IMR-90 (cell line): ENCODE measurements at regions not wholly inside any gene's neighbourhood (a gene's known extent, or its start where the extent isn't known, plus 50 kb on each side); places are given as distances from the start of the nearest gene placed in this dataset.
"Not testable (repeated sequence)": the region's sequence is repeated elsewhere in the genome, so short reads cannot be mapped to it uniquely, and the experiment has no call there.

Source experiments
- ATAC-seq: fragments of 200-7000 bp; cut with Tn5 transposase; 2 replicates; pipeline ENCODE4 v1.9.1; 2020; ENCODE audit warnings: low read depth, mild to moderate bottlenecking, moderate library complexity
- BruUV-seq: library from RNA; stranded (reverse); fragments of 400-500 nt; replicated peaks from 2 replicates; lab custom pipeline; 2021; lab: Mats Ljungman, UMichigan
- CTCF ChIA-PET: fragments of 300-600 bp; formaldehyde crosslinking; extraction: SDS; loops from one replicate; lab custom pipeline; 2021; ENCODE audit warnings: antibody characterized with exemption; lab: Yijun Ruan, JAX
- POLR2A ChIA-PET: fragments of 300-600 bp; sonication (Branson Sonifier 250); formaldehyde crosslinking; loops from one replicate; lab custom pipeline; 2022; ENCODE audit warnings: antibody characterized with exemption; ENCODE audit not compliant: unreplicated experiment; lab: Charles Lee
- DNase-seq: peaks from one replicate; pipeline ENCODE4 v3.0.0; 2013
- H2AFZ ChIP-seq: replicated peaks from 2 replicates; pipeline ENCODE3; 2013; ENCODE audit warnings: low read length, mild to moderate bottlenecking; ENCODE audit not compliant: poor library complexity
- H2AK5ac ChIP-seq: 2 replicates; pipeline ENCODE4 v1.6.1; 2013; ENCODE audit warnings: low read depth, low read length, inconsistent platforms
- H2AK9ac ChIP-seq: replicated peaks from 2 replicates; pipeline ENCODE3; 2013; ENCODE audit warnings: mild to moderate bottlenecking, low read depth, low read length, moderate library complexity; ENCODE audit not compliant: poor library complexity
- H2BK120ac ChIP-seq: 2 replicates; pipeline ENCODE4 v1.6.1; 2013; ENCODE audit warnings: low read depth, low read length, inconsistent platforms
- H2BK15ac ChIP-seq: 3 replicates; pipeline ENCODE4 v1.6.1; 2013; ENCODE audit warnings: low read depth, low read length, inconsistent platforms
- H2BK20ac ChIP-seq: 2 replicates; pipeline ENCODE4 v1.6.1; 2013; ENCODE audit warnings: low read depth, mild to moderate bottlenecking, inconsistent platforms, low read length, moderate library complexity
- H2BK5ac ChIP-seq: 2 replicates; pipeline ENCODE4 v1.6.1; 2013; ENCODE audit warnings: mild to moderate bottlenecking, low read depth, low read length, inconsistent platforms; ENCODE audit not compliant: poor library complexity, severe bottlenecking
- H3K14ac ChIP-seq: replicated peaks from 2 replicates; pipeline ENCODE4 v1.6.1; 2013; ENCODE audit warnings: low read depth, low read length, inconsistent platforms
- H3K18ac ChIP-seq: 2 replicates; pipeline ENCODE4 v1.6.1; 2013; ENCODE audit warnings: low read depth, low read length, control low read depth
- H3K23ac ChIP-seq: 2 replicates; pipeline ENCODE4 v1.6.1; 2013; ENCODE audit warnings: low read depth, low read length, inconsistent platforms
- H3K27ac ChIP-seq: 2 replicates; pipeline ENCODE4 v1.5.1; 2013; ENCODE audit warnings: mild to moderate bottlenecking, control low read depth, low read length; ENCODE audit not compliant: insufficient read depth
- H3K27me3 ChIP-seq: 2 replicates; pipeline ENCODE4 v1.6.1; 2013; ENCODE audit warnings: low read length; ENCODE audit not compliant: control insufficient read depth, insufficient read depth
- H3K36me3 ChIP-seq: 2 replicates; pipeline ENCODE4 v1.6.1; 2013; ENCODE audit warnings: low read length, mixed read lengths; ENCODE audit not compliant: control insufficient read depth, insufficient read depth
- H3K4ac ChIP-seq: 2 replicates; pipeline ENCODE4 v1.6.1; 2013; ENCODE audit warnings: low read depth, low read length, inconsistent platforms
- H3K4me1 ChIP-seq: 2 replicates; pipeline ENCODE4 v1.6.1; 2013; ENCODE audit warnings: low read length, mixed read lengths; ENCODE audit not compliant: control insufficient read depth, insufficient read depth
- H3K4me2 ChIP-seq: 2 replicates; pipeline ENCODE4 v1.6.1; 2013; ENCODE audit warnings: low read depth, mild to moderate bottlenecking, control low read depth, low read length, moderate library complexity
- H3K4me3 ChIP-seq: 2 replicates; pipeline ENCODE4 v1.5.1; 2013; ENCODE audit warnings: low read depth, mild to moderate bottlenecking, control low read depth, low read length, moderate library complexity; ENCODE audit not compliant: insufficient read depth
- H3K56ac ChIP-seq: 2 replicates; pipeline ENCODE4 v1.6.1; 2013; ENCODE audit warnings: low read length, inconsistent platforms; ENCODE audit not compliant: insufficient read depth; ENCODE audit errors: extremely low read depth
- H3K79me1 ChIP-seq, 2 experiments: 2 replicates each; pipeline ENCODE4 v1.6.1; 2013; ENCODE audit warnings: low read length in 2 of 2, inconsistent platforms in 1 of 2, low read depth in 1 of 2
- H3K9ac ChIP-seq: 2 replicates; pipeline ENCODE4 v1.6.1; 2013; ENCODE audit warnings: low read depth, low read length, control low read depth
- H3K9me1 ChIP-seq: 2 replicates; pipeline ENCODE4 v1.6.1; 2013; ENCODE audit warnings: low read length, inconsistent platforms; ENCODE audit not compliant: insufficient read depth
- H3K9me3 ChIP-seq: 2 replicates; pipeline ENCODE4 v1.6.1; 2013; ENCODE audit warnings: low read length; ENCODE audit not compliant: control insufficient read depth, insufficient read depth
- H4K20me1 ChIP-seq: 2 replicates; pipeline ENCODE4 v1.6.1; 2013; ENCODE audit warnings: low read length, inconsistent platforms; ENCODE audit not compliant: insufficient read depth
- H4K5ac ChIP-seq: 2 replicates; pipeline ENCODE4 v1.6.1; 2013; ENCODE audit warnings: mild to moderate bottlenecking, low read depth, low read length, control low read depth
- H4K8ac ChIP-seq, 2 experiments: 2 replicates each; pipeline ENCODE4 v1.6.1; 2013; ENCODE audit warnings: low read depth in 2 of 2, low read length in 2 of 2, control low read depth in 1 of 2, inconsistent platforms in 1 of 2
- H4K91ac ChIP-seq: 2 replicates; pipeline ENCODE4 v1.6.1; 2013; ENCODE audit warnings: low read depth, low read length, inconsistent platforms; ENCODE audit not compliant: insufficient read depth
- WGBS, 2 experiments: methylation state at CpG; one replicate each; pipeline versions ENCODE4 v1.1.5 to v1.1.7; 2013; ENCODE audit warnings: missing lambda C conversion rate in 2 of 2; ENCODE audit not compliant: insufficient read length in 1 of 2; ENCODE audit errors: extremely low coverage in 2 of 2; 5-methylcytosine and 5-hydroxymethylcytosine counted together
- dilution Hi-C: fragments of 300-500 bp; cut with HindIII; formaldehyde crosslinking; loops from one replicate; pipeline ENCODE4 v1.14.3; 2018; ENCODE audit warnings: low sequenced_read_pairs; ENCODE audit not compliant: unreplicated experiment
- in situ Hi-C: fragments of 300-500 bp; cut with MboI; formaldehyde crosslinking; loops from 3 replicates; pipeline ENCODE4 v1.14.3; 2019; ENCODE audit warnings: low sequenced_read_pairs, inconsistent platforms, mixed read lengths
- intact Hi-C: fragments of 100-400 bp; cut with micrococcal nuclease; formaldehyde crosslinking; loops from 2 replicates; pipeline ENCODE4 v1.10.0; 2022

- H2AK9ac ChIP-seq, H3K14ac ChIP-seq, dilution Hi-C loops, H3K27ac ChIP-seq, H3K4me3 ChIP-seq, H4K8ac ChIP-seq, H3K9me3 ChIP-seq, in situ Hi-C loops, H2BK120ac ChIP-seq, H2AK5ac ChIP-seq, H3K4me2 ChIP-seq, H3K4me1 ChIP-seq, H3K9me1 ChIP-seq, H2BK20ac ChIP-seq, H3K79me1 ChIP-seq, H3K56ac ChIP-seq, BruUV-seq, H3K18ac ChIP-seq, H2BK15ac ChIP-seq, H3K4ac ChIP-seq, H4K5ac ChIP-seq, H4K91ac ChIP-seq, POLR2A ChIA-PET, H3K36me3 ChIP-seq, intact Hi-C loops, H4K20me1 ChIP-seq, H2AFZ ChIP-seq, H3K9ac ChIP-seq, H3K27me3 ChIP-seq, H3K23ac ChIP-seq, CTCF ChIA-PET: not testable (repeated sequence)
- peak overlapping the region; percentile 58 for H2BK5ac ChIP-seq
- DNase-seq (peak; percentile 0), ATAC-seq (peak; percentile 24; the same call in 1 of the 2 replicates)
- no CpG with 5 or more reads among the region's 28 CpGs for WGBS, 2 experiments
Measured at GRCh38 chr1:180749-181205, 270.7 kb downstream of the OR4F29 start.

- H4K8ac ChIP-seq, H2BK15ac ChIP-seq, intact Hi-C loops, H3K4me2 ChIP-seq, H3K9me1 ChIP-seq, H2BK5ac ChIP-seq, H2AK5ac ChIP-seq, DNase-seq, H3K4me1 ChIP-seq, H3K23ac ChIP-seq, BruUV-seq, ATAC-seq, H3K27ac ChIP-seq, H3K79me1 ChIP-seq, POLR2A ChIA-PET, H3K56ac ChIP-seq, H3K4me3 ChIP-seq, in situ Hi-C loops, H2AFZ ChIP-seq, dilution Hi-C loops, H3K9me3 ChIP-seq, H3K14ac ChIP-seq, H3K18ac ChIP-seq, H2BK120ac ChIP-seq, H4K5ac ChIP-seq, H3K27me3 ChIP-seq, H3K9ac ChIP-seq, H4K20me1 ChIP-seq, CTCF ChIA-PET, H4K91ac ChIP-seq, H3K36me3 ChIP-seq, H3K4ac ChIP-seq, H2AK9ac ChIP-seq, H2BK20ac ChIP-seq: not testable (repeated sequence)
- no CpG with 5 or more reads among the region's 4 CpGs for WGBS, 2 experiments
Measured at GRCh38 chr1:138842-139241, 312.6 kb downstream of the OR4F29 start.
